ENCODE measurements at regions not wholly inside any gene's neighbourhood (a gene's known extent, or its start where the extent isn't known, plus 50 kb on each side); places are given as distances from the start of the nearest gene placed in this dataset.

GRCh38 chr12:105977236-105977635 lies 161.5 kb downstream of the NUAK1 start:
- DNase-seq: no peak

GRCh38 chr12:105977652-105978051 lies 161.1 kb downstream of the NUAK1 start:
- no peak for DNase-seq

GRCh38 chr12:105978276-105978675 lies 160.5 kb downstream of the NUAK1 start:
- no peak for DNase-seq

GRCh38 chr12:105978686-105979085 lies 160.1 kb downstream of the NUAK1 start:
- DNase-seq: no peak

DNA sequence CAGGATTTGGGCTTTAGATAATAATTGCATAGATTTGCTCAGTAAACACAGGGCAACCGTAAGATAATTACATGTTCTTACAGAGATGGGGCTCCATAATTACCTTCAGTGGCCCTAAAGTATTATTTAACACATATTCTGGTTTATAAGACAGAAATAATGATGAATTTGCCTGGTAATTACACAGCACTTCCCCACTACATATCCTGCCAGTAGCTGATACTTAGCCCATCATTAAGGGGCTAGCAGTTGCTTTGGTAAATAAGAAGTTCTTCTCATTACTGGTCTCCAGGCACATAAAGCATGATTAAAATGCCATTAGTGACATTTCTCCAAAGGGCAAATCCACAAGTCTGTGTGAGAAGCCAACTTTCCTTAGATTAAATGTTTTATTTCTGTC lies 158.7 kb downstream of the NUAK1 start:
- no peak for DNase-seq

- DNase-seq: no peak
Measured at GRCh38 chr12:105980533-105980932, 158.2 kb downstream of the NUAK1 start.

DNA sequence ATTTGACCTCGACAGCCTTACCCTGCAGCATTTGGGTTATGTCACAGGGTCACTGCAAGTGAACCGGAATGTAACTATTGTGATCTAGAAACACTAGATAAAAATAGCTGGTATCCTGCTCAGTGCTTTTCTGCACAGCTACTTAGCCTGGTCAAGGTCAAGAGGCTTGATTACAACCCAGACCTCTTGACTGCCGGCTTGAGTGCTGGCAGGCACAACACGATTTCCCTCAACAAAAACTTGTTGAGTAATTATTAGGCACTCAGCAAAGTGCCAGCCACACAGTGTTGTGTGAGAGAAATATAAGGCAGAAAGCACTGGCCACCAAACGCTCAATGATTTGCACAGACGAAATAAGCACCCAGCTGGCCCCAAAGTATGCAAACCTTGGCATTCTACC lies 156.7 kb downstream of the NUAK1 start:
- no peak for DNase-seq

DNA sequence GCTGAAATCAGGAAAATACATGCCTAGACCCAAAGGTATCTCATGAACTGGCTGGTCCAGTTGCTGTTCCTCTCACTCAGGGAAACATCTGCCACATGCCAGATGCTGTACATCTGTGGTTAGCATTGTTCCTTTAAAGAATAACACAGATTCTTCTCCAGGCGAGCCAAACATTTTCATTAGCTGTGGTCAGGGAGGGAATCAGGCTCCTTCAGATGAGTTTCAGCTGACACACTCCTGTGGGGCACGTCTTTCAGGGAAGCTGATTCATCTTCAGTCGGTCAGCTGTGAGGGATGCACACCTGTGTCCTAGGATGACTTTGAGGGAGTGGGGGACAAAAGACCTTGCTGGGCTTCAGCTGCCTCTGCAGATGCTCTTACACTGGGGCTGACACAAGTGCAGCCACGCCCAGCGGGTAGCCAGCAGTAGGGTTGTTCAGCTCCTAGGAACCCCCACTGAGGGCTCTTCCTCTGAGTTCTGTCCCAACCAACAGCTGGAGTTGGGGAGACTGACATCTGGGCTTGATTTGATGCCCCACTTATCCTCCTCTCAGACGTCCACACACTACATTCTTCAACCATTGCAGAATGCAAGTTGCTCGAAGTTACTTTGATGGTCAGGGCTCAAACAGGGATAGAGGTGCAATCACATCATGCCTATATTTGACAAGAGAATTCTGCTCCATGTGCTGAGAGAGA lies 155.0 kb downstream of the NUAK1 start:
- no peak for DNase-seq

DNA sequence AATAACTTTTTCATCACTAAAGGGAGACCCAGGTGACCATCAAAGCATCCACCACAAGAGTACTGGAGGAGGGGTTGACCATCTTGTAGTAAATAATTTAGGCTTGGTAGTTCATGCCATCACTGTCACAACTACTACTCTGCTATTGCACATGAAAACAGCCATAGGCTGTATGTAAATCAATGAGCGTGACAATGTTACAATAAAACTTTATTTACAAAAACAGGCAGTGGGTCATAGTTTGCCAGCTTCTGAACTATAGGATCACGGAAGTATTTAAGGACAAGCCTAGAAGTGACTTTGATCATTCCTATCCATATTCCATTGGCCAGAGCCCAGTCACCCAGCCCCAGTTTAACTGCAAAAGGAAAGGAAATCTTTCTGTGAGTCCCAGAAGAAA lies 153.4 kb downstream of the NUAK1 start:
- DNase-seq: no peak

- no peak for DNase-seq
Measured at GRCh38 chr12:105986779-105987684, 151.7 kb downstream of the NUAK1 start.

- DNase-seq: no peak
Measured at GRCh38 chr12:105987685-105988035, 151.1 kb downstream of the NUAK1 start.

GRCh38 chr12:105992849-105993740 lies 145.7 kb downstream of the NUAK1 start:
- no peak for DNase-seq

DNA sequence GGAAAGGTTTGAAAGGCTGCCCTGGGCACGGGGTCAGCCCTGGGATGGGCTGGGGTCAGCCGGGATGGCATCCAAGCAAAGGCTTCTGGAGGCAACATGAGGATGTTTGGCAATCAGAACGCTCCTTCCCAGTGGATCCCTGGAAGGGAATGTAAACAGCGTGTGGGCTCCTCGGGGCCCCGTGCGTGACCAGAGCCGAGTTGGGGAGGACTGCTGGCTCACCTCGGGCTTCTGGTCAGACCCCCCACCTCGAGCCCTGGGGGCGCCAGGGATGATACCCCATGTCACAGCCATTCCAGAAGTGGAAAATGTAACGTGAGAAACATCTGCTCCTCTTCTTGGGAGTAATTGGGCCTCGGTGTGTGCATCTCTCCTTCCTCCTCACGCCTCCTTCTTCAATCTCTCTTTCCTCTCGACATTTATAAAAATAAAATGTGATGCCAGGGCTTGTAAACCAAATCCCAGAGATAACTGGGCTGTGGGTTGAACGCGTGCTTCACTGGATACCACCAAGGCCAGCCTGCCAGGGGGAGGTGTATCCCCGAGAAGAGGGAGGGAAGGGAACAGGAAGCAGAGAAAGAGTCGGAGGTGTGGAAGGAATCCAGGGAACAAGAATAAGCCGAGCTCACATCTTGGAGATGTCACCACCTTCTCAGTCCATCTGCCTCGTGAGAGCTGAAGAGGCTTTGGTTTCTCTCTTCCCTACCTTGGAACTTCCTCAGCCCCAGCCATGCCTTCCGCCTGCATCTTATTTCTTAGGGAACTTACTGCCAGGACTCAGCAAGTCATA lies 144.8 kb downstream of the NUAK1 start:
- no peak for DNase-seq

GRCh38 chr12:105995961-105996431 lies 142.8 kb downstream of the NUAK1 start:
- DNase-seq: no peak

DNA sequence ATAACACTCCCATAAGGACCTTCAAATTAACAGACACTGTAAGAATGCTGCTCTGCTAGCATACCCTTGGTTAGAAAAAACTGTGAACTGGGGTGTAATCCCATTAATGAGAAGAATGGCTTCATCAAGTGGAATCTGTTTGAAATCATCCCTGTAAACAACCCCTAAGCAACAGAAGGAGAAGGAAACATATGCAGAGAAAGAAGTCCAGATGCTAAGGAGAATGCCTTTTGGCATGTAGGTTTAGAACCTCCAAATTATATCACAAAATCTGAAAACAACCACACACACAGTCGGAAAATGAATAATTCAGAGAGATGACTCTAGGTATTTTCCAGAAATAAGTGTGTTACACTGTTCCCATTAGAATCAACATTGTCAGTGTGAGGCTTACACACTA lies 140.2 kb downstream of the NUAK1 start:
- DNase-seq: no peak

- DNase-seq: no peak
Measured at GRCh38 chr12:106000382-106001104, 138.2 kb downstream of the NUAK1 start.

DNA sequence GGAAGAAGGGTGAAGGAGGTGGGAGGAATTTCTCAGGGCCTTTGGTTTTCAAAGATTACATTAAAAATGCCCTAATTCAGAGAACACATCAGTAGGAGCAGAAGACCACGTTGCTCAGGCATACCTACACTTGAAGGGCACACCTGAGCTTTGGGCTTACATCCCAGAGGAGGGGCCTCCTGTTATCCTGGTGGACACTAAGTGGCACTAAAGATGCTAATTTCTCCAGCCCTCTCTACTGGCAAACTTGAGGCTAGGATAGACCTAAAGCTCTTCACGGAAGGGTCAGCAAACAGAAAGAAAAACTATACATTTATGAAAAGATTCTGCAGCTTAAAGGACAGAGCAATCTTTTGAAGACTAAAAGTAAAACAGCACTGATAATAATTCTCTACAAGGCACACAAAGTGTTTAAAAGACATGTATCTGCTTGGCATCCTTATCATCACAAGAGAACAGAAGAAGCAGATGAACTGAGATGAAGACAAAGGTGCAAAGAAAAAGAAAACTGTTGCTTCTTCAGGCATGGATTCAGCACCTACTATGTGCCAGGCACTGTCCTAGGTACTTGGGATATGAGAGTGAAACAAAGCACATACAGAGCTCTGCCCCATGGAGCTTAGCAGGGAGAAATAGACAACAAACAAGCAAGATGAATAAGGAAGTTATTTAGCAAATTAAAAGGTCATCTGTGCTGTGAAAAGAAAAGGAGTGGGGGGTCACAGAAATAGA lies 137.5 kb downstream of the NUAK1 start:
- DNase-seq: no peak

DNA sequence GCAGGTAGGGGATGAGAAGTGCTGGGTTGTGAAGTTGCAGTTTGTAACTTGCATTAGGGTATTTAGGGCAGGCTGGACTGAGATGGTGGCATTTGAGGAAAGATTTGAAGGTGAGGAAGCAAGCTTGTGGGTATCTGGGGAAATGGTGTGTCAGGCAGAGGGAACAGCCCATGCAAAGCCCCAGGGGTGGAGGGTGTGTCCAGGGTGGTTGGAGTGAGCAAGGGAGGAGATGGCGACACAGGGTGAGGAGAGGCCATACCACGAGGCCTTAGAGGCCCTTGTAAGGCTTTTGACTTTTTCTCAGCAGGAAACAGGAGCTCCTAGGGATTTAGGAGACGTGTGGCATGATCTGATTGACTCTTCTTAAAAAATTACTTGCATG lies 136.9 kb downstream of the NUAK1 start:
- DNase-seq: no peak

DNA sequence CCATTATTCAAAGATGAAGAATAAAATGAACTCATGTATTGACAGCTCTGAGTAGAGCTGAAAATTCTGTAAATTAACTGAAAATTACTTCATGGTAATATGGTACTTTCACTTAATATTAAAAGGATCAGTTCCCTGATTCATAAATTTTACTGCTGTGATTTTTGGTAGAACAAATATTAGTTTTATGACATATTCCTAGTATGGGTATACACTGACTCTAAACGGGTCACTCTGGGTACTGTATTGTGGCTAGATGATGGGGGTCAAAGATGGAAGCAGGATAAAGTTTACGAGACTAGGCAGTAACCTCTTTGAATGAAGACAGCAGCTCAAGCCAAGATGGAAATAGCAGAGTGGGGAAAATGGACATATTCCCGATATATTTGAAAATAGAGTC lies 135.5 kb downstream of the NUAK1 start:
- no peak for DNase-seq

DNA sequence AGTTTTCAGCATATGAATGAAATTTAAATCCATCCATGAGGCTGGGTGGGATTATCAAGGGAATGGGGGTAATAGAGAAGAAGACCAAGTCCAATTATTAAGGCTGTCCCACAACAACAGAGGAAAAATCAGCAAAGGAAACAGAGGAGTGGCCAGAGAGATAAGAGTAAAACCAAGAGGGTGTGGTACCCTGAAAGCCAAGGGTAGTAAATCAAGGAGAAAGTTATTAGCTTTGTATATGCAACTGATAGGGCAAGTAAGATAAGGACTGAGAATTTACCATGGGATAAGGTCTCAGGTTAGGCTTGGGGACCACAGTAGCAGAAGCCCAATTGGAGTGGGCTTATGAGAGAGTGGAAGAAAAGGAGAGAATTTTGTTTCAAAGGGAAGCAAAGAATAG lies 134.5 kb downstream of the NUAK1 start:
- DNase-seq: no peak

- DNase-seq: no peak
Measured at GRCh38 chr12:106006382-106006781, 132.4 kb downstream of the NUAK1 start.

Data from retina (tissue), 1 donor.